Mucosa of descending colon (tissue), 3 donors: ENCODE measurements at regions not wholly inside any gene's neighbourhood (a gene's known extent, or its start where the extent isn't known, plus 50 kb on each side); places are given as distances from the start of the nearest gene placed in this dataset.

Experiments
- ATAC-seq: fragments of 200-7000 bp; cut with Tn5 transposase; one replicate; pipeline ENCODE4 v1.9.1; 2020; ENCODE audit warnings: mild to moderate bottlenecking, moderate library complexity
- DNase-seq, 3 donors: peaks; one replicate each; pipeline ENCODE4 v3.0.0-alpha.2; 2020
- H3K36me3 ChIP-seq: fragments of 200-600 bp; one replicate; pipeline ENCODE4 v1.8.0; 2021; ENCODE audit warnings: low read depth, mild to moderate bottlenecking
- H3K4me1 ChIP-seq: fragments of 200-600 bp; one replicate; pipeline ENCODE4 v1.8.0; 2021; ENCODE audit warnings: low read depth, mild to moderate bottlenecking
- H3K4me3 ChIP-seq: fragments of 200-600 bp; one replicate; pipeline ENCODE4 v1.8.0; 2021; ENCODE audit warnings: mild to moderate bottlenecking
- H3K9me3 ChIP-seq: fragments of 200-600 bp; one replicate; pipeline ENCODE4 v1.8.0; 2021; ENCODE audit warnings: mild to moderate bottlenecking
- intact Hi-C, 2 donors: fragments of 100-400 bp; cut with DNase I in 1 of 2; cut with micrococcal nuclease in 1 of 2; formaldehyde crosslinking; loops; one replicate each; pipeline versions ENCODE4 v1.11.0 to v1.11.1; 2022; cut with DNase I, micrococcal nuclease
- TF ChIP-seq, protein P1 (sequence below): fragments of 200-600 bp; IDR thresholded peaks from one replicate; pipeline ENCODE4 v1.8.0; 2022; ENCODE audit warnings: antibody characterized with exemption, mild to moderate bottlenecking
- donor health status: DM: no; HTN: no; CAD: no; lungs with moderate emphysema.
- donor health status: DM: no; HTN: no; CAD: no.
- donor health status: DM: no; HTN: yes; CAD: no.

DNA sequence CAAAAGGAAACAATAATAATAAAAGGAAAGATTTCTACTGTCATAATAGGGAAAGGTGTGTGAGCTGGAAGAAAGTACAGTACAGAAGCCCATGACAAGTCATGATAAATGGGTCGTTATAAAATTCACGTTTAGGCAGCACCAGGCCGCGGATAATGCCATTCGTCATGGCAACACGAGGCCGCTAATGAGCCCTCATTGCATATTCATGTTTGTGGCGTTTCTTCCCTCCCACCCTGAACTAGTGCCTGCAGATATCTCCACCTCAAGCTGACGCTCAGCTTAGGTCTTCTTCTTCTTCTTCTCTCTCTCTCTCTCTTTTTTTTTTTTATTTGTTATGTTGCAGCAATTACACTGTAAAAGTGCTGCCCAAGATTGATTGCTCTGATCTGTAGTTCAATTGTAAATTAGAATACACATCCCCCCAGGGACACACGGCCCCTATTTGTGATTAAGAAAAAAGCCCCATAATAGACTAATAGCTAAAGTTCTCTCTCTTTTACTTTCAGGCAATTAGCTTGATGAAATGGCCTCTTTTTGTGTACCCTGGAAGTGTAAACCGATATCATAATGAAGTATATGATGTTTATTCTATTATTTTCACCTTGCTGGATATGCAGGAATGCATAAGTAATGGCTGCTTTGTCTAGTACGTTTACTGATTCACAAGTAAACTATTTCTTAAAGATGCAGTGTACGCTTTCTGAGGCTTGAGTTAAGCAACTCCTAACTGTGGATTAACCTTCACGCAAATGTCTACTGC, 61.9 kb upstream of the NR2F2 start:
- no peaks in the 10 kb centered on the region for H3K4me1 ChIP-seq
- TF ChIP-seq, protein P1, sequence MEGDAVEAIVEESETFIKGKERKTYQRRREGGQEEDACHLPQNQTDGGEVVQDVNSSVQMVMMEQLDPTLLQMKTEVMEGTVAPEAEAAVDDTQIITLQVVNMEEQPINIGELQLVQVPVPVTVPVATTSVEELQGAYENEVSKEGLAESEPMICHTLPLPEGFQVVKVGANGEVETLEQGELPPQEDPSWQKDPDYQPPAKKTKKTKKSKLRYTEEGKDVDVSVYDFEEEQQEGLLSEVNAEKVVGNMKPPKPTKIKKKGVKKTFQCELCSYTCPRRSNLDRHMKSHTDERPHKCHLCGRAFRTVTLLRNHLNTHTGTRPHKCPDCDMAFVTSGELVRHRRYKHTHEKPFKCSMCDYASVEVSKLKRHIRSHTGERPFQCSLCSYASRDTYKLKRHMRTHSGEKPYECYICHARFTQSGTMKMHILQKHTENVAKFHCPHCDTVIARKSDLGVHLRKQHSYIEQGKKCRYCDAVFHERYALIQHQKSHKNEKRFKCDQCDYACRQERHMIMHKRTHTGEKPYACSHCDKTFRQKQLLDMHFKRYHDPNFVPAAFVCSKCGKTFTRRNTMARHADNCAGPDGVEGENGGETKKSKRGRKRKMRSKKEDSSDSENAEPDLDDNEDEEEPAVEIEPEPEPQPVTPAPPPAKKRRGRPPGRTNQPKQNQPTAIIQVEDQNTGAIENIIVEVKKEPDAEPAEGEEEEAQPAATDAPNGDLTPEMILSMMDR, result no peak
- no peaks in the 10 kb centered on the region for H3K36me3 ChIP-seq
- no peak overlapping the region for H3K4me3 ChIP-seq
- H3K9me3 ChIP-seq, result no peaks in the 10 kb centered on the region
- DNase-seq (no peak), ATAC-seq (no peak)
- intact Hi-C loops, result no loop called here

DNA sequence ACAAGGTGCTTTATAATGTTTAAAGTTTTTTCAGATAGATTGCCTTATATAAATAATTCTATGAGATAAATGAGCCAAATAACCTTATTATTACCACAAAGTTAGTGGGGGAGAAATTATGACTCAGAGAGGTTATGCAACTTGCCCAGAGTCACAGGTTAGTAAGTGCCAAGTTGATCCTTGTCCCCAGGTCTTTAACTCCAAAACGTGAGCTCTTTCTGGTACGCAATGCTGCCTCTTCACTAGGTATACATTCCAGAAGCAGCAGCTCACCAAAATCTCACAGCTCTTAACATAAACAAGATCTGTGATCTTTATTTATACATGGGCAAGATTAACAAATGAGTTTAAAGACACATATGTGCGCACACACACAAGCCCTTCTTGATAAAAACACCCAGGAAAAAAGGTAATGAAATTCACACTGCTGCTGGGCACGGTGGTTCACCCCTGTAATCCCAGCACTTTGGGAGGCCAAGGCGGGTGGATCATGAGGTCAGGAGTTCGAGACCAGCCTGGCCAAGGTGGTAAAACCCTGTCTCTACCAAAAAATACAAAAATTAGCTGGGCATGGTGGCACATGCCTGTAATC, 59.8 kb upstream of the NR2F2 start:
- Histone ChIP-seq H3K4me3 (no peak overlapping the region), H3K9me3 (no peaks in the 10 kb centered on the region), H3K36me3 (no peaks in the 10 kb centered on the region), H3K4me1 (no peaks in the 10 kb centered on the region)
- DNase-seq (no peak), ATAC-seq (no peak)
- intact Hi-C loops, result no loop called here
- TF ChIP-seq, protein P1, result no peak

DNA sequence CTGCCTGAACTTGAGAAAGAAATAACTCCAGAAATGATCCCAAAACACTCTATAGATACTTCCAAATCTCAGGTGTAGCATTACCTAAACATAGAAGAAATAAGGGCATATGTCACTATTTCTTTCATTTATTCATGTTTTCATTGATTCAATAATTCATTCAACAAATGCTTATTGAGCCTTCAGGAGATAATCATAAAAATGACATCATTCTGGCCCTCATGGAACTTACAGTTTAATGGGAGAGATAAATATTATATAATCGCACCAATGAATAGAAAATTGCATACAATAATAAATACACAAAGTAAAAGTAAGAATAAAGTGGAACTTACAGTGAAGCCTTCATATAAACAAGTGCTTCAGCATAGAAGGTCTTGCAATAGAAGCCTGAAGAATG, 58.1 kb upstream of the NR2F2 start:
- Histone ChIP-seq H3K4me1 (no peaks in the 10 kb centered on the region), H3K36me3 (no peaks in the 10 kb centered on the region), H3K9me3 (no peaks in the 10 kb centered on the region), H3K4me3 (no peak overlapping the region)
- no peak for DNase-seq
- no peak for ATAC-seq
- TF ChIP-seq, protein P1, result no peak
- intact Hi-C loops, result no loop called here

DNA sequence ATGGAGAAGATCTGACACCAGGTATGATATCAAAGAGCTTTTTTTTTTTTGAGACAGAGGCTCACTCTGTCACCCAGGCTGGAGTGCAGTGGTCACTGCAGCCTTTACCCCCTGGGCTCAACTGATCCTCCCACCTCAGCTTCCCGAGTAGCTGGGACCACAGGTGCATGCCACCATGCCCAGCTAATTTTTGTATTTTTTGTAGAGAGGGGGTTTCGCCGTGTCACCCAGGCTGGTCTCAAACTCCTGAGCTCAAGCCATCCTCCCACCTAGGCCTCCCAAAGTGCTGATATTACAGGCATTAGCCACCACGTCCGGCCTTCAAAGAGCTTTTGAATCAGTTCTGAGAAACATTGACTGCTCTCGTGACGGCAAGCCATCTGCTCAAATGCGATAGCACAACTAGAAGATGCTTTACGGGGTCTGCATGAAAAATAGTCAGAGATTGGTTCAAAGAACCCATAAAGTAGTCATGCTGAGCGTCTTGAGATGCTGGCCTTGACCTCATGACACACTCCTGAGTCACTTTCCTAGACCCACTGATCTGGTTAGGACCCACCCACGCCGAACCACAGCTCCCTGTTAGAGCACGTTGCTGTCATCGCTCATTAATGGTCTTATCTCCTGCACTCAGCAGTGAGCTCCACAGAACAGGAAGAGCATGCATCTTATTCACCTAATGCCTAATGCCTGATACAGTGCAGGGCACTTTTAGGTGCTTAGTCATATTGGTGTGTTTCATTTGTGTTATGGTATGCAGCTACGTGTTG, 57.0 kb upstream of the NR2F2 start:
- DNase-seq (no peak), ATAC-seq (no peak)
- no peaks in the 10 kb centered on the region for H3K4me1 ChIP-seq
- H3K4me3 ChIP-seq, result no peak overlapping the region
- H3K9me3 ChIP-seq, result no peaks in the 10 kb centered on the region
- H3K36me3 ChIP-seq, result no peaks in the 10 kb centered on the region
- intact Hi-C loops, result no loop called here
- TF ChIP-seq, protein P1, result no peak

DNA sequence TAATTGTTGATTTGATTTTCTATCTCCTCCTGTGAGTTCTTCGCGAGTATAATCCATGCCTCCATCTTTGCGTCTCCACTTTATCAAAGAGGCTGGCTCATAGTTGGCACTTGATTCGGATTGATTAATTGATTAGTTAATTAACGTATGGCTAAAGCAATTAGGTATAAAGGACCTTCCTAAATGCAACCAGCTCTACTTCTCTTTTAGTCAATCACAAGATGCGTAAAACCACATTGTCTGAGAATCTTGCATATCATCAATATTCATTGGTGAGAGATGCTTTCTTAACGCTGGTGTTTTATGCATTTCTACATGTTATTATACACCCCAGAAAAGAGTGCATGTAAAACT, 56.4 kb upstream of the NR2F2 start:
- Histone ChIP-seq H3K36me3 (no peaks in the 10 kb centered on the region), H3K9me3 (no peaks in the 10 kb centered on the region), H3K4me3 (no peak overlapping the region), H3K4me1 (no peaks in the 10 kb centered on the region)
- ATAC-seq (no peak), DNase-seq (no peak)
- TF ChIP-seq, protein P1, result no peak
- intact Hi-C loops, result no loop called here
